ENCODE measurements at regions not wholly inside any gene's neighbourhood (a gene's known extent, or its start where the extent isn't known, plus 50 kb on each side); places are given as distances from the start of the nearest gene placed in this dataset.
"Not testable (repeated sequence)": the region's sequence is repeated elsewhere in the genome, so short reads cannot be mapped to it uniquely, and the experiment has no call there.

GRCh38 chr1:99361406-99361805 is 97.1 kb downstream of the PLPPR4 start:
- no peak for DNase-seq

- no peak for DNase-seq
Observed at GRCh38 chr1:99363531-99363930, 99.2 kb downstream of the PLPPR4 start.

GRCh38 chr1:99365141-99365540 is 100.8 kb downstream of the PLPPR4 start:
- DNase-seq, result no peak

GRCh38 chr1:99365545-99365944 is 101.3 kb downstream of the PLPPR4 start:
- DNase-seq, result no peak

- no peak for DNase-seq
Observed at GRCh38 chr1:99369154-99369553, 104.9 kb downstream of the PLPPR4 start.

GRCh38 chr1:99370476-99370875 is 106.2 kb downstream of the PLPPR4 start:
- DNase-seq, result no peak

GRCh38 chr1:99371413-99371812 is 107.1 kb downstream of the PLPPR4 start:
- no peak for DNase-seq

GRCh38 chr1:99374109-99374508 is 109.8 kb downstream of the PLPPR4 start:
- no peak for DNase-seq

GRCh38 chr1:99374693-99375092 is 110.4 kb downstream of the PLPPR4 start:
- not testable (repeated sequence) for DNase-seq

- DNase-seq, result no peak
Observed at GRCh38 chr1:99384021-99384420, 119.7 kb downstream of the PLPPR4 start.

GRCh38 chr1:99385852-99386251 is 121.6 kb downstream of the PLPPR4 start:
- DNase-seq, result no peak

- no peak for DNase-seq
Observed at GRCh38 chr1:99396389-99396788, 132.1 kb downstream of the PLPPR4 start.

GRCh38 chr1:99397029-99397428 is 132.7 kb downstream of the PLPPR4 start:
- DNase-seq, result no peak

GRCh38 chr1:99397863-99398262 is 133.6 kb downstream of the PLPPR4 start:
- no peak for DNase-seq

GRCh38 chr1:99401556-99401955 is 137.3 kb downstream of the PLPPR4 start:
- not testable (repeated sequence) for DNase-seq

- DNase-seq, result not testable (repeated sequence)
Observed at GRCh38 chr1:99404399-99404798, 140.1 kb downstream of the PLPPR4 start.

GRCh38 chr1:99405325-99405724 is 141.0 kb downstream of the PLPPR4 start:
- DNase-seq, result not testable (repeated sequence)

GRCh38 chr1:99407018-99407417 is 142.7 kb downstream of the PLPPR4 start:
- no peak for DNase-seq

- DNase-seq, result no peak
Observed at GRCh38 chr1:99424087-99424486, 159.8 kb downstream of the PLPPR4 start.

- no peak for DNase-seq
Observed at GRCh38 chr1:99429754-99430153, 165.5 kb downstream of the PLPPR4 start.

GRCh38 chr1:99438656-99439230 is 174.5 kb downstream of the PLPPR4 start:
- no peak for DNase-seq

GRCh38 chr1:99439433-99440075 is 175.3 kb downstream of the PLPPR4 start:
- DNase-seq, result no peak

GRCh38 chr1:99441299-99442095 is 177.2 kb downstream of the PLPPR4 start:
- DNase-seq, result no peak

Data from activated CD4-positive, alpha-beta T cell treated with anti-CD3 and anti-CD28 coated beads, Interleukin-2, amount 50 U/mL, for 48 hours (primary cell).